ENCODE measurements at regions not wholly inside any gene's neighbourhood (a gene's known extent, or its start where the extent isn't known, plus 50 kb on each side); places are given as distances from the start of the nearest gene placed in this dataset.
"Not testable (repeated sequence)": the region's sequence is repeated elsewhere in the genome, so short reads cannot be mapped to it uniquely, and the experiment has no call there.

DNA sequence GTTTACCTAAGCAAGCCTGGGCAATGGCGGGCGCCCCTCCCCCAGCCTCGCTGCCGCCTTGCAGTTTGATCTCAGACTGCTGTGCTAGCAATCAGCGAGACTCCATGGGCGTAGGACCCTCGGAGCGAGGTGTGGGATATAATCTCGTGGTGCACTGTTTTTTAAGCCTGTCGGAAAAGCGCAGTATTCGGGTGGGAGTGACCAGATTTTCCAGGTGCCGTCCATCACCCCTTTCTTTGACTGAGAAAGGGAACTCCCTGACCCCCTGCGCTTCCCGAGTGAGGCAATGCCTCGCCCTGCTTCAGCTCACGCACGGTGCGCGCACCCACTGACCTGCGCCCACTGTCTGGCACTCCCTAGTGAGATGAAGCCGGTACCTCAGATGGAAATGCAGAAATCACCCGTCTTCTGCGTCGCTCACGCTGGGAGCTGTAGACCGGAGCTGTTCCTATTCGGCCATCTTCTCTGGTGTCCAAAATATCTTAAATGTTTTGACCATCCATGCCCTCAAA, 698.8 kb upstream of the AADAT start:
- DNase-seq = not testable (repeated sequence)

DNA sequence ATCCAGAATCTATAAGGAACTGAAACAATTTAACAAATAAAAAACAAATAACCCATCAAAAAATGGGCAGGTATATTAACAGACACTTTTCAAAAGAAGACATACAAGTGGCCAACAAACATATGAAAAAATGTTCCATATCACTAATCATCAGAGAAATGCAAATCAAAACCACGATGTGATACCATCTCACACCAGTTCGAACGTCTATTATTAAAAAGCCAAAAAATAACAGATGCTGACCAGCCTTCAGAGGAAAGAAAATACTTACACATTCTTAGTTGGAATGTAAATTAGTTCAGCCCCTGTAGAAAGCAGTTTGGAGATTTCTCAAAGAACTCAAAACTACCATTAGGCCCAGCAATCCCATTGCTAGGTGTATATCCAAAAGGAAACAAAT, 687.9 kb upstream of the AADAT start:
- DNase-seq = no peak

DNA sequence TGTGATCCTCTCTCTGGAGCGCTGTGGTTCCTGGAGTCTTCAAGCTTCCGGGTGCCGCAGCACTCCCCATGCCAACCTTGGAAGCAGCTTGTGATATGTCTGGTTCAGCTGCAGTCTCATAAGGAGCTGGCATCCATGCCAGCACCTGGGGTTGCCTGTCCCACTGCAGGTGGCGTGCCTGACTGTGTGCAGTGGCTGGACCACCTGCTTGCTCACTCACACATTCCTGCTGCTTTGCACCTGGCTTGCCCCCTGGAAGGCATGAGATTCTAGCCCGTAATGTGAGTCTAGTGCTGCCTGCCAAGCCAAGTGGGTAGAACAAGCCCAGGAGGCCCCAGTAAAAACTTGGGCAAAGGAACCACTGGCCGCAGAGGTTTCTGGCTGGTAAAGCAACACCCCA, 687.2 kb upstream of the AADAT start:
- DNase-seq = no peak

- no peak for DNase-seq
Measured at GRCh38 chr4:170775851-170776250, 686.1 kb upstream of the AADAT start.

DNA sequence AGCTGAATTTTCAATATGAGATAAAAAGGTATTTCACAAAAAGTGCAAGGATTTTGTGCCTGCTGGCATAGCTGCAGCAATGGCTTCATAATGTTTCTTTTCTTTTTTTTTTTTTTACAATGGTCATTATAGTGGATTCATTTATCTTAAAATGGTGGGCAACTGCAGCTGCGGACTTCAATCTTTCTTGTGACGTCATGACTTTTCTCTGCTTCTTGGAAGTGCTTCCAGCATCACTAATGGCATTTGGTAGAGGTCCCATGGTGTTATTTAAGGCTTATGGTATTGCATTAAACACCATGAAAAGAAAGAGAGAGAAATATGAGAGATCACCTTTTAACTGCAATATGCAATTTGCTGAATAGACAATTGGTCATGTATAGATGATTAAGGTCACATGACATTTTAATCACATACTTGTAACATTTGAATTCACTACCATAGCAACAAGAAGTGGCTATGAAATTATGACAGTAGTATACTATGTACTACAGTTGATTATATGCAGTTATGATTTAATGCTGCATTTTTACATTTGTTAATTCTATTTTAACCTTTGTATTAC, 684.0 kb upstream of the AADAT start:
- DNase-seq = no peak

DNA sequence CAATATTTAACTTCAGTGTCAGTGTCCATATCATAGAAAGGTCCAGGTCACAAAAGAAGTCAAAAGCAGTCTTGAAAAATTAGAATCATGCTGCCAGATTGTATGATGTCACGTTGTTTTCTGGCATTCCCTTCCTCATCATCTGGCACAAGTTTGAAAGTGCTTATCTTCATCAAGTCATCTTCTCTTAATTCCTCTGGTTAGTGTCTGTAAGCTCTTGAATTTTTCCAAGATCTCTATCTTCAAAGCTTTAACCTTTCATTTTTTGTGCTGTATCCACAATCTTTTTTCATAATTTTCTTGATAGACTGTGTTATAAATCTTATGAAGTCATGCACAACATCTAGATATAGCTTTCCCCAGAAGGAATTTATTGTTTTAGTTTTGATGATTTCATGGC, 682.7 kb upstream of the AADAT start:
- DNase-seq = no peak

DNA sequence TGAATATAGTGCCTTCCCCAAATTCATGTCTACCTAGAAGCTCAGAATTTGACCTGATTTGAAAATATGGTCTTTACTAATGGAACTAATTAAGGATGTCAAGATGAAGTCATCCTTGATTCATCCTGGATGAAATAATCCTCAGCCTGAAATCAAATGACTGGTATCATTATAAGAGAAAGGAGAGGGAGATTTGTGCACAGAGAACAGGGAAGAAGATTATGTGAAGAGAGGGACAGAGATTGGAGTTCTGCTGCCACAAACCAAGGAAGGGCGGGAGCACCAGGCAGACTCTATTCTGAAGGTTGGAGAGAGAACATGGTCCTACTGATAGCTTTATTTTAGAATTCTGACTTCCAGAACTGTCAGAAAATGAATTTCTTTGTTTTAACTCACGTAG, 680.9 kb upstream of the AADAT start:
- DNase-seq = no peak

DNA sequence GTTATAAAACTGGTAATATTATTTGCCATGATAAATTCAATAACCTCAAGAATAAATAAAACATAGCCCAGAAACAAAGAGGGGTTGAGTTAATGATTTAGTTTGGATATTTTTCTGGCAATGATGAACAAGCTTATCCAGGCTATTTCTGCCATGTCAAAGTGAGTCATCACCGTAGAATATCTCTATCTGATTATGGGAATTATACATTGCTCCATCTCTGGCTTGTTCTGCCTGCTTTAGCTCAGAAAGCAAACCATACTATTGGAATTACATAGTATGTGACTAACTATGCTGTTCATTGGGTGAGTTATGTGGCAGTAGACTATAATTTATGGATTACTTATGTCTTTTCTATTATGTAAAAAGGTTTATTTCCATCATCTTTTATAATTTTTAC, 680.1 kb upstream of the AADAT start:
- DNase-seq = no peak

GRCh38 chr4:170758988-170759387, 669.2 kb upstream of the AADAT start:
- DNase-seq = no peak

GRCh38 chr4:170750519-170750918, 660.8 kb upstream of the AADAT start:
- DNase-seq = no peak

DNA sequence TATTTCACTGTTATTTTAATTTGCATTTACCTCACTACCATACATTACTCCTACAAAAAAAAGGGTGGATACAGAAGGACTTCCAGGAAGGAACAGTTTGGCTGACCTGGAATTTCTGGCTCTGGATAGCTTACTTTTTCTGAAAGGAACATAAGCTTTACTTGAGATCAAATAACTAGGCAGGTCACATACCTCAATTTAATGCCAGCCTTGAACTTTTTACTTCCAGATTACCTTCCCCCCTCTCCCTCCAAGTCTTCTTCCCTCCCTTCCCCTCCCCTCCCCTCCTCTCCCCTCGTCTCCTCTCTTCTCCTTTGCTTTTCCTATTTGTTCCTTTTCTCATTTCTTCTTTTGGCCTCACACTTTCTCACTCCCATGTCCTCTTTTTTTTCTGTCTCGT, 659.2 kb upstream of the AADAT start:
- no peak for DNase-seq

GRCh38 chr4:170743633-170744032, 653.9 kb upstream of the AADAT start:
- DNase-seq = no peak

DNA sequence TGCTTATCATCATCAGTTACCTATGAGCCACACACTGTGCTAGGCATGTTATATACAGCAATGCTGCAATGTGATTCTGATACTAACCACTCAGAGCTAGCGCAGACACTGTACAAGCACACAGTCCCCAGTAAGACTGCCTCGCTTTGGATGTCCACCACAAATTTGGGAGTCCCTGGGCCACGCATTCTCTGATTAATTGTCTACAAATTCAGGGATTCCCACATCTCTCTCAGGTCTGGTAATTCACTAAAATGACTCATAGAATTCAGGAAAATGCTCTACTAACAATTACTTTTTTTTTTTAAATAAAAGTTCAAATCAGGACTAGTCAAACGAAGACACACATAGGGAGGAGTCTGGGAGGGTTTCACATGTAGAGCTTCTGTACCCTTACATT, 652.1 kb upstream of the AADAT start:
- no peak for DNase-seq

DNA sequence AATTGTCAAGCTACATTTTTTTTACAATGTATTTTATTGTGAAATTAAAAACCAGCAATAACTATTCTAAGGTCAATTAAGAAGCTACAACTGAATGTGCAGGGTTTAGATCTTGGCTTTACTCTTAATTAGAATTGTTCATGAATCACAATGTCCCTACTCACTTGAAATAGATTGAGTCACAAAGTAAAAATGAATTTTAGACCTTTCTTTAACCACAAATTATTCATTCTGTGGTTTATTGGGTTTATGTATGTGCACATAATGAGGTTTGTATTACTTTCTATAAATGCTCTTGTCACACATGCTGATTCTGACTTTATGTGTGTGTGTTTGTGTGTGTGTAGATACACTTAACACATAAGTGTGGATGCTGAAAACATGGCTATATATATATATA, 647.0 kb upstream of the AADAT start:
- no peak for DNase-seq

DNA sequence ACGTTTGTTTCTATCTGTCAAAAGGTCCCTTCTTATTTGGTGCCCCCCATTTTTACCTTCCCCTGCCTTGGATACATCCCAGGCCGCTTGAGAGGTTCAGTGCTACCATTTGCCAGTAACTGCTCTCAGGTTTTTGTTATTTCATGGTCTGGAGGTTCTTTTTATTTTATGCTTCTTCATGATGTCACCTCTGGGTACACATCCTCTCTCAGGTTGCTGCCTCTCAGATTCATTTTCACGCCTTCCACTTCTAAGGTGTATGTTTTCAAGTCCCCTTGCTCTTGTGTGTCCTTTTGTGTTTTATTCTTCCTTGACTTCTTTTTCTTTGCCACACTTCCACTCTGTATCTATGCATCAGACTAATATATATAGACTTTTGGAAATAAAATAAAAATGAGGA, 640.1 kb upstream of the AADAT start:
- no peak for DNase-seq

DNA sequence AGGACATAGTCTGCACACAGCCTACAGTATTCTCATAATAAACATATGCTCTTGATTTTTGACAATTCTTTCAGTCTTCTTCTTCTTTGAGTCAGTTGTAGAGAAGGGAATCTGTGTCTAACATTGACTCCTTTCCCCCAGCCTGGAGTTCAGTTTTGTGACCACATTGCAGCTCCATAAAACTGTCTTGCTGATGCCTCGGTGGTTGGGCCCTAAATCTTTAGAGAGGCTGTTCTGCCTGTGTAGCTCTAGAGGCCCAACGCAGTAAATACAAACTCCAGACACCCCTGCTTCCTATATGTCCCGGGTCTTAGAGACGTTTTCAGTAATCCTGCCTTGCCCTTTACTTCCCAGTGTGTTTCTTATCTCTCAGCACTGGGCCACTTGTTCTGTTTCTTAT, 639.5 kb upstream of the AADAT start:
- no peak for DNase-seq

DNA sequence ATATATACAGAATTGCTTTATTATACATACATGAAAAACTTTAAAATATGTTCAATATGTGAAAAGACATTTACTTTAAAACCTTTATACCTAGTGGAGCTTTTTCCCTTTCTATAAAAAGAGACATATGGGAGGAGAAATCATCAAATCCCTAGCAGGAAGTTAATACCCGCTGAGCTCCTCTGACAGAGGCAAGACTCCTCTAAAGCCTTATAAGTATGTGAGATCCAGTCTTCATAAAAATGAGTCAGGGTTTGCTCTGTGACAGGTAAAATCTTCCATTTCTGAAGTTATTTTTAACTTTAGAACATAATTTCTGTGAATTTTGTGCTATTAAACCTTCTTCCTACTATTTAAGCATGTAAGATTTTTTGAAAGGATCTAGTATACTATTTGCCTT, 634.4 kb upstream of the AADAT start:
- DNase-seq = no peak

DNA sequence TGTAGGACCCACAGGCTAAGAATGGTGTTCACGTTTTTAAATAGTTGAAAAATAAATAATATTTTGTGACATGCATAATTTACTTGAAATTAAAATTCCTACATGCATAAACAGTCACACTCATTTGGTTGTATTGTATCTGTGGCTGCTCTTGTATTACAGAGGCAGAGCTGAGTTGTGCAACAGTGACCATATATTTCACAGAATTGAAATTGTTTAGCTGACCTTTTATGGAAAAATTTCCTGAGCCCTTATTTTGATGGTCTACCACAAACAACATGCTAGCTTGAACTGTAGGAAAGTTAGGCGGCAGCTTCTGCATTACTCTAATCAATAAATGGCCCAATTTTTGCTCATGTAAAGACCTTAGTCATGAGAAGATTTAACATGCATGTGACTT, 633.4 kb upstream of the AADAT start:
- no peak for DNase-seq

GRCh38 chr4:170721812-170722373, 632.1 kb upstream of the AADAT start:
- DNase-seq = no peak

DNA sequence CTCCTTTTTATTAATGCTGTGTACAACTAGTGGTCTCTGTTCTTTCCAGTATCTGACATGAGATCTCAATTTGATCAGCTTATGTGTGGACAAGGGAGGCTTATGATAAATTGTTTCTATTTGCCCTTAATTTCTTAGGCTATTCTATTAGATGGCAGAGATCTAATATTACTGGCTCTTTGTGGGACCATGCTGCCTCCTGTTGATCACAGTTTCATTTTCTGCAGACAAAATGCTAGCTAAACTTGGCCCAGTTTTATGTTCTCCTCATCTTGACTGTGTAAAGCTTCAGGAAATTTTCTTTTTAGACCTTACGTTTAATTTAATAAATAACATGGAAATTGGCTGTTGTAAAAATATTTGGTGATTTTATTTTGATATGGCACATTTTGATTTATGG, 627.1 kb upstream of the AADAT start:
- DNase-seq = no peak

DNA sequence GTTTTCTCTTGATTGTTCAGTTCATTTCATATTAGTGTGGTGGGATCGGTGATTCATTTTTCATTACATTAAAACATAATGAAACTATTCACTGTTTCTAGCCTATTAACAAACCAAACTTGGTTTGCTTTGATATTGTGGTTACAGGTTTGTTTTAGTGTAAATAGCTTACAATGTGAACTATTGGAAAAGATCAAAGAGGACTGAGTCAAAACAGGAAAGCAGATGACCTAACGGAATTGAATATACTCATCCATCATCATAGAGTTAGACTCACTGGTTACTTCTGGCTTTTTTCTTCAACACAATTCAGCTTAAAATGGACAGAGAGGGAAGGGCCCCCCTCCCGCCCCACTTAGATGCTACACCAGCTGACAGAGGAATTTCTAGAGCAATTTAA, 616.2 kb upstream of the AADAT start:
- no peak for DNase-seq

DNA sequence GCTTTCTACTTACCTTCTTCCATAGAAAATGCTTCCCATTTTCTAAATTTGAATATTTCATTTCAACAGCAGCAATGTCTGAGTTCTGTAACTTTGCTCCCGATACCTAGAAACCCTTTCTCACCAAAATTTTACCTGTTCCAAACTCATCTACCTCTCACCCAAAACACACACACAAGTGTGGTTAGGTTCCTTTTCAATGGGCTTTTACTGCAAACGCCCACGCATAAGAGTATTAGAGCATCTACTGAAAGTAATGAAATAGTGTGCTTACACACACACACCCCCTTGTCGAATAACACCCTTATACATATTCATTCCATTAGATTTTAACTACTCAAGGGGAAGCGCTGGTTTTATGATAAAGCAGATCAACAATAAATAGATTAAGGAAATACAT, 610.3 kb upstream of the AADAT start:
- DNase-seq = no peak

- DNase-seq = no peak
Measured at GRCh38 chr4:170698334-170698733, 608.6 kb upstream of the AADAT start.

DNA sequence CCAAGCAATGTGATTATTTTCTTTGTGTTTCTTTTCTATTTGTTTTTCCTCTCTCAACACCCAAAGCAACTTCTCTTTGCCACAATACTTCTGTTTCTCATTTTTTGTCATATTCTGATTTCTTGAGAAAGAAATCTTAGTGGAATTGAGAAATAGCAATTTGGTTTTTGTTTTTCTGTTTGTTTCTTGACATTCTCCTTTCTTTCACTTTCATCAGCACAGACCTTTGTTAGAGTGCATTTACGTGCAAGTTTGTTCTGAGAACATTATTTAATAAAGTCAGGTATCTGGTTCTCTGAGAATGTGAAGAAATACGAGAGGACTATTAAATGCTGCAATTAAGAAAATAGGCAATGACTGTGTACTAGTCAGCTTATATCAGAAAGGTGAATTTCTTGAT, 608.1 kb upstream of the AADAT start:
- DNase-seq = no peak

- DNase-seq = no peak
Measured at GRCh38 chr4:170697045-170697444, 607.3 kb upstream of the AADAT start.
